H9 (cell line): ENCODE measurements at regions not wholly inside any gene's neighbourhood (a gene's known extent, or its start where the extent isn't known, plus 50 kb on each side); places are given as distances from the start of the nearest gene placed in this dataset.

Source experiments
- DNase-seq: peaks from one replicate; pipeline ENCODE4 v3.0.0-alpha.2; 2017
- H2AFZ ChIP-seq: one replicate; pipeline ENCODE4 v1.6.1; 2013; ENCODE audit warnings: mild to moderate bottlenecking, low read length, control low read depth, moderate library complexity
- H2AK5ac ChIP-seq: 2 replicates; pipeline ENCODE4 v1.6.1; 2013; ENCODE audit warnings: low read length, control low read depth, mixed read lengths; ENCODE audit not compliant: insufficient read length
- H2BK120ac ChIP-seq: one replicate; pipeline ENCODE4 v1.6.1; 2013; ENCODE audit warnings: low read depth, mild to moderate bottlenecking, low read length, control low read depth, inconsistent platforms; ENCODE audit not compliant: poor library complexity, severe bottlenecking
- H2BK12ac ChIP-seq: 2 replicates; pipeline ENCODE4 v1.6.1; 2013; ENCODE audit warnings: low read length, control low read depth, mixed read lengths, low read depth; ENCODE audit not compliant: insufficient read length
- H2BK15ac ChIP-seq: 2 replicates; pipeline ENCODE4 v1.6.1; 2013; ENCODE audit warnings: low read depth, low read length, control low read depth
- H2BK20ac ChIP-seq: one replicate; pipeline ENCODE4 v1.6.1; 2013; ENCODE audit warnings: low read depth, mild to moderate bottlenecking, low read length, control low read depth, inconsistent platforms; ENCODE audit not compliant: poor library complexity, severe bottlenecking
- H2BK5ac ChIP-seq: 2 replicates; pipeline ENCODE4 v1.6.1; 2013; ENCODE audit warnings: low read length, control low read depth, mixed read lengths; ENCODE audit not compliant: insufficient read length
- H3K14ac ChIP-seq: 2 replicates; pipeline ENCODE4 v1.6.1; 2013; ENCODE audit warnings: low read length, control low read depth; ENCODE audit not compliant: insufficient read depth
- H3K18ac ChIP-seq: 2 replicates; pipeline ENCODE4 v1.6.1; 2013; ENCODE audit warnings: low read depth, mild to moderate bottlenecking, mixed read lengths, low read length, control low read depth; ENCODE audit not compliant: insufficient read length
- H3K23ac ChIP-seq: 2 replicates; pipeline ENCODE4 v1.6.1; 2013; ENCODE audit warnings: low read length, control low read depth, mixed read lengths, low read depth; ENCODE audit not compliant: insufficient read length
- H3K23me2 ChIP-seq: 2 replicates; pipeline ENCODE4 v1.6.1; 2013; ENCODE audit warnings: low read depth, mild to moderate bottlenecking, mixed read lengths, low read length, control low read depth; ENCODE audit not compliant: insufficient read length, poor library complexity, severe bottlenecking
- H3K27ac ChIP-seq: 2 replicates; pipeline ENCODE4 v1.5.1; 2013; ENCODE audit warnings: low read length, control low read depth, mixed read lengths, low read depth; ENCODE audit not compliant: insufficient read length
- H3K27me3 ChIP-seq: 2 replicates; pipeline ENCODE4 v1.6.1; 2013; ENCODE audit warnings: low read length, control low read depth, inconsistent platforms; ENCODE audit not compliant: insufficient read depth
- H3K4ac ChIP-seq: 2 replicates; pipeline ENCODE4 v1.6.1; 2013; ENCODE audit warnings: low read depth, mild to moderate bottlenecking, control low read depth, inconsistent platforms, low read length, moderate library complexity
- H3K4me1 ChIP-seq: 2 replicates; pipeline ENCODE4 v1.6.1; 2013; ENCODE audit warnings: low read length, control low read depth, inconsistent platforms; ENCODE audit not compliant: insufficient read depth
- H3K4me2 ChIP-seq: 2 replicates; pipeline ENCODE4 v1.6.1; 2013; ENCODE audit warnings: low read length, control low read depth, mixed read lengths; ENCODE audit not compliant: insufficient read length, insufficient read depth
- H3K56ac ChIP-seq: 2 replicates; pipeline ENCODE4 v1.6.1; 2013; ENCODE audit warnings: low read depth, mild to moderate bottlenecking, mixed read lengths, low read length, control low read depth; ENCODE audit not compliant: insufficient read length
- H3K79me1 ChIP-seq: 2 replicates; pipeline ENCODE4 v1.6.1; 2013; ENCODE audit warnings: low read depth, mild to moderate bottlenecking, moderate library complexity, low read length, control low read depth, inconsistent platforms; ENCODE audit not compliant: insufficient read depth, poor library complexity, severe bottlenecking
- H3K79me2 ChIP-seq: 2 replicates; pipeline ENCODE4 v1.6.1; 2013; ENCODE audit warnings: low read length, control low read depth, inconsistent platforms; ENCODE audit not compliant: insufficient read depth
- H3K9ac ChIP-seq: 2 replicates; pipeline ENCODE4 v1.6.1; 2013; ENCODE audit warnings: low read length, control low read depth, mixed read lengths; ENCODE audit not compliant: insufficient read length; ENCODE audit errors: extremely low read depth
- H3K9me3 ChIP-seq: one replicate; pipeline ENCODE4 v1.6.1; 2013; ENCODE audit warnings: low read depth, low read length, inconsistent platforms; ENCODE audit not compliant: control insufficient read depth
- H3T11ph ChIP-seq: one replicate; pipeline ENCODE4 v1.6.1; 2013; ENCODE audit warnings: mild to moderate bottlenecking, low read length, control low read depth, inconsistent platforms
- H4K20me1 ChIP-seq: one replicate; pipeline ENCODE4 v1.6.1; 2013; ENCODE audit not compliant: control insufficient read depth, insufficient read length, insufficient read depth
- H4K5ac ChIP-seq: 2 replicates; pipeline ENCODE4 v1.6.1; 2013; ENCODE audit warnings: low read depth, mild to moderate bottlenecking, mixed read lengths, low read length, control low read depth; ENCODE audit not compliant: insufficient read length
- H4K8ac ChIP-seq: replicated peaks from 2 replicates; pipeline ENCODE4 v1.6.1; 2013; ENCODE audit warnings: low read length, control low read depth, mixed read lengths, low read depth; ENCODE audit not compliant: insufficient read length
- H4K91ac ChIP-seq: 2 replicates; pipeline ENCODE4 v1.6.1; 2013; ENCODE audit warnings: low read depth, mild to moderate bottlenecking, moderate library complexity, mixed read lengths, low read length, control low read depth; ENCODE audit not compliant: insufficient read length
- H3K27ac Mint-ChIP-seq, 3 experiments: 2 replicates in 2 of 3; 3 replicates in 1 of 3; pipeline ENCODE4 v1.8.0; 2020 to 2021; ENCODE audit warnings: mixed read lengths in 3 of 3, mild to moderate bottlenecking in 1 of 3, moderate library complexity in 1 of 3
- H3K27me3 Mint-ChIP-seq: 2 replicates; pipeline ENCODE4 v1.8.0; 2021; ENCODE audit warnings: low read depth, mild to moderate bottlenecking, moderate library complexity, mixed read lengths
- H3K36me3 Mint-ChIP-seq, 3 experiments: 2 replicates in 2 of 3; 3 replicates in 1 of 3; pipeline ENCODE4 v1.8.0; 2020 to 2021; ENCODE audit warnings: low read depth in 3 of 3, mixed read lengths in 3 of 3; ENCODE audit not compliant: insufficient read depth in 1 of 3
- H3K4me1 Mint-ChIP-seq, 2 experiments: 2 replicates each; pipeline ENCODE4 v1.8.0; 2020; ENCODE audit warnings: mixed read lengths in 2 of 2
- H3K4me3 Mint-ChIP-seq, 2 experiments: 2 replicates in 1 of 2; 3 replicates in 1 of 2; pipeline ENCODE4 v1.8.0; 2020 to 2021; ENCODE audit warnings: mild to moderate bottlenecking in 2 of 2, mixed read lengths in 2 of 2, moderate library complexity in 1 of 2
- H3K9me3 Mint-ChIP-seq, 2 experiments: 2 replicates in 1 of 2; 3 replicates in 1 of 2; pipeline ENCODE4 v1.8.0; 2020; ENCODE audit warnings: mild to moderate bottlenecking in 2 of 2, mixed read lengths in 2 of 2, moderate library complexity in 1 of 2
- CTCF ChIP-seq: fragments of 200-600 bp; sonication (generic); conservative IDR thresholded peaks from 3 replicates; pipeline ENCODE4 v1.8.0; 2021; ENCODE audit warnings: antibody characterized with exemption, mild to moderate bottlenecking
- WGBS: extraction: QIAGEN DNeasy Blood & Tissue Kit; methylation state at CpG from one replicate; pipeline ENCODE4 v1.1.7; 2013; ENCODE audit warnings: missing lambda C conversion rate, low lambda C conversion rate, mixed read lengths; ENCODE audit not compliant: insufficient read length; ENCODE audit errors: extremely low coverage; 5-methylcytosine and 5-hydroxymethylcytosine counted together

- H3K79me1 ChIP-seq = no peaks in the 10 kb centered on the region
- no peaks in the 10 kb centered on the region for H3K4me1 ChIP-seq
- no peak for DNase-seq
- no peak overlapping the region for H2BK12ac ChIP-seq
- no peaks in the 10 kb centered on the region for H3K23me2 ChIP-seq
- no peaks in the 10 kb centered on the region for H3K9me3 Mint-ChIP-seq
- H2BK15ac ChIP-seq = no peak overlapping the region
- no peak overlapping the region for H3K27ac ChIP-seq
- no peak overlapping the region for H2BK120ac ChIP-seq
- no peak overlapping the region for H4K91ac ChIP-seq
- no peak overlapping the region for H3K4me3 Mint-ChIP-seq
- H2BK20ac ChIP-seq = no peak overlapping the region
- no peak overlapping the region for H2BK5ac ChIP-seq
- no peaks in the 10 kb centered on the region for H4K20me1 ChIP-seq
- no peaks in the 10 kb centered on the region for H3K79me2 ChIP-seq
- H3K14ac ChIP-seq = no peak overlapping the region
- H3K18ac ChIP-seq = no peak overlapping the region
- no peak overlapping the region for H3K9ac ChIP-seq
- no peak overlapping the region for H3K23ac ChIP-seq
- no peak overlapping the region for H3K56ac ChIP-seq
- H3K4me2 ChIP-seq = no peak overlapping the region
- no peak overlapping the region for H3K4ac ChIP-seq
- no peak overlapping the region for H2AFZ ChIP-seq
- H3K9me3 ChIP-seq = no peaks in the 10 kb centered on the region
- no peaks in the 10 kb centered on the region for H3K4me1 Mint-ChIP-seq
- H3K27me3 ChIP-seq = 0 out of 2 replicates have a peak, but pooled peaks cover 2% of the 10 kb centered on the region
- no peaks in the 10 kb centered on the region for H3K36me3 Mint-ChIP-seq
- TF ChIP-seq CTCF = no peak
- no peak overlapping the region for H3K27ac Mint-ChIP-seq
- WGBS = no CpG with 5 or more reads among the region's 2 CpGs
- no peak overlapping the region for H4K5ac ChIP-seq
- H4K8ac ChIP-seq = no peak overlapping the region
- no peak overlapping the region for H2AK5ac ChIP-seq
- H3T11ph ChIP-seq = no peak overlapping the region
- H3K27me3 Mint-ChIP-seq = peaks cover 3% of the 10 kb centered on the region
These were observed 63.4 kb upstream of the PDE4B start for GRCh38 chr1:65729259-65729658.
